CD4-positive, alpha-beta T cell treated with Interleukin-2 at 100 ng/mL for 4 hours (primary cell): ENCODE measurements at regions not wholly inside any gene's neighbourhood (a gene's known extent, or its start where the extent isn't known, plus 50 kb on each side); places are given as distances from the start of the nearest gene placed in this dataset.

Experiments
- DNase-seq: peaks from one replicate; pipeline ENCODE4 v3.0.0-alpha.2; 2020; ENCODE audit warnings: low spot score

GRCh38 chr19:28019371-28019770 lies 1193.6 kb downstream of the UQCRFS1 start:
- no peak for DNase-seq

GRCh38 chr19:28018499-28018898 lies 1194.5 kb downstream of the UQCRFS1 start:
- DNase-seq, result no peak

GRCh38 chr19:28014615-28015405 lies 1198.1 kb downstream of the UQCRFS1 start:
- no peak for DNase-seq

- DNase-seq, result no peak
Observed at GRCh38 chr19:28012361-28012760, 1200.6 kb downstream of the UQCRFS1 start.

GRCh38 chr19:28010656-28011055 lies 1202.3 kb downstream of the UQCRFS1 start:
- no peak for DNase-seq

- DNase-seq, result no peak
Observed at GRCh38 chr19:28009696-28010095, 1203.3 kb downstream of the UQCRFS1 start.

GRCh38 chr19:28008695-28009094 lies 1204.3 kb downstream of the UQCRFS1 start:
- no peak for DNase-seq

- no peak for DNase-seq
Observed at GRCh38 chr19:28003543-28003942, 1209.4 kb downstream of the UQCRFS1 start.

GRCh38 chr19:27997069-27997468 lies 1215.9 kb downstream of the UQCRFS1 start:
- no peak for DNase-seq

GRCh38 chr19:27993619-27994570 lies 1219.1 kb downstream of the UQCRFS1 start:
- no peak for DNase-seq

GRCh38 chr19:27986299-27986698 lies 1226.7 kb downstream of the UQCRFS1 start:
- DNase-seq, result no peak

GRCh38 chr19:27975419-27976005 lies 1237.4 kb downstream of the UQCRFS1 start:
- DNase-seq, result no peak

GRCh38 chr19:27974082-27974513 lies 1238.9 kb downstream of the UQCRFS1 start:
- DNase-seq, result no peak

GRCh38 chr19:27972291-27973040 lies 1240.5 kb downstream of the UQCRFS1 start:
- DNase-seq, result no peak

- no peak for DNase-seq
Observed at GRCh38 chr19:27971869-27972268, 1241.1 kb downstream of the UQCRFS1 start.

- DNase-seq, result no peak
Observed at GRCh38 chr19:27971071-27971470, 1241.9 kb downstream of the UQCRFS1 start.

- no peak for DNase-seq
Observed at GRCh38 chr19:27966390-27966816, 1246.5 kb downstream of the UQCRFS1 start.

- no peak for DNase-seq
Observed at GRCh38 chr19:27964185-27964584, 1248.8 kb downstream of the UQCRFS1 start.

GRCh38 chr19:27962264-27962663 lies 1250.7 kb downstream of the UQCRFS1 start:
- no peak for DNase-seq

GRCh38 chr19:27955485-27956480 lies 1257.2 kb downstream of the UQCRFS1 start:
- no peak for DNase-seq
